Choroid plexus epithelial cell (primary cell): ENCODE measurements at regions not wholly inside any gene's neighbourhood (a gene's known extent, or its start where the extent isn't known, plus 50 kb on each side); places are given as distances from the start of the nearest gene placed in this dataset.

Experiments used
- DNase-seq: peaks from one replicate; pipeline ENCODE4 v3.0.0-alpha.2; 2010; ENCODE audit warnings: low read depth
- H3K4me3 ChIP-seq: 2 replicates; pipeline ENCODE4 v1.5.1; 2011; ENCODE audit warnings: low read depth, mild to moderate bottlenecking, control low read depth, low read length, moderate library complexity
- CTCF ChIP-seq: conservative IDR thresholded peaks from 2 replicates; pipeline ENCODE4 v1.5.1; 2011; ENCODE audit warnings: low read depth, mild to moderate bottlenecking, control low read depth, inconsistent platforms, low read length, moderate library complexity

- no peak for DNase-seq
- H3K4me3 ChIP-seq = no peak overlapping the region
- TF ChIP-seq CTCF = no peak
Measured at GRCh38 chr1:199776768-199777497, 250.6 kb upstream of the NR5A2 start.

GRCh38 chr1:199778324-199778955 lies 249.1 kb upstream of the NR5A2 start:
- DNase-seq = no peak
- no peak for TF ChIP-seq CTCF
- no peak overlapping the region for H3K4me3 ChIP-seq

GRCh38 chr1:199780091-199780490 lies 247.4 kb upstream of the NR5A2 start:
- TF ChIP-seq CTCF = no peak
- no peak for DNase-seq
- H3K4me3 ChIP-seq = no peak overlapping the region

GRCh38 chr1:199780948-199781670 lies 246.4 kb upstream of the NR5A2 start:
- H3K4me3 ChIP-seq = no peak overlapping the region
- TF ChIP-seq CTCF = no peak
- peak; percentile 51 for DNase-seq

- DNase-seq = no peak
- TF ChIP-seq CTCF = no peak
- H3K4me3 ChIP-seq = no peak overlapping the region
Measured at GRCh38 chr1:199784138-199784895, 243.2 kb upstream of the NR5A2 start.

- DNase-seq = no peak
- H3K4me3 ChIP-seq = no peak overlapping the region
- no peak for TF ChIP-seq CTCF
Measured at GRCh38 chr1:199786695-199787094, 240.8 kb upstream of the NR5A2 start.
